IMR-90 (cell line): ENCODE measurements at regions not wholly inside any gene's neighbourhood (a gene's known extent, or its start where the extent isn't known, plus 50 kb on each side); places are given as distances from the start of the nearest gene placed in this dataset.

Experiments
- ATAC-seq: fragments of 200-7000 bp; cut with Tn5 transposase; 2 replicates; pipeline ENCODE4 v1.9.1; 2020; ENCODE audit warnings: low read depth, mild to moderate bottlenecking, moderate library complexity
- BruUV-seq: library from RNA; stranded (reverse); fragments of 400-500 nt; replicated peaks from 2 replicates; lab custom pipeline; 2021; lab: Mats Ljungman, UMichigan
- CTCF ChIA-PET: fragments of 300-600 bp; formaldehyde crosslinking; extraction: SDS; loops from one replicate; lab custom pipeline; 2021; ENCODE audit warnings: antibody characterized with exemption; lab: Yijun Ruan, JAX
- POLR2A ChIA-PET: fragments of 300-600 bp; sonication (Branson Sonifier 250); formaldehyde crosslinking; loops from one replicate; lab custom pipeline; 2022; ENCODE audit warnings: antibody characterized with exemption; ENCODE audit not compliant: unreplicated experiment; lab: Charles Lee
- DNase-seq: peaks from one replicate; pipeline ENCODE4 v3.0.0; 2013
- H2AFZ ChIP-seq: replicated peaks from 2 replicates; pipeline ENCODE3; 2013; ENCODE audit warnings: low read length, mild to moderate bottlenecking; ENCODE audit not compliant: poor library complexity
- H2AK5ac ChIP-seq: 2 replicates; pipeline ENCODE4 v1.6.1; 2013; ENCODE audit warnings: low read depth, low read length, inconsistent platforms
- H2AK9ac ChIP-seq: replicated peaks from 2 replicates; pipeline ENCODE3; 2013; ENCODE audit warnings: mild to moderate bottlenecking, low read depth, low read length, moderate library complexity; ENCODE audit not compliant: poor library complexity
- H2BK120ac ChIP-seq: 2 replicates; pipeline ENCODE4 v1.6.1; 2013; ENCODE audit warnings: low read depth, low read length, inconsistent platforms
- H2BK15ac ChIP-seq: 3 replicates; pipeline ENCODE4 v1.6.1; 2013; ENCODE audit warnings: low read depth, low read length, inconsistent platforms
- H2BK20ac ChIP-seq: 2 replicates; pipeline ENCODE4 v1.6.1; 2013; ENCODE audit warnings: low read depth, mild to moderate bottlenecking, inconsistent platforms, low read length, moderate library complexity
- H2BK5ac ChIP-seq: 2 replicates; pipeline ENCODE4 v1.6.1; 2013; ENCODE audit warnings: mild to moderate bottlenecking, low read depth, low read length, inconsistent platforms; ENCODE audit not compliant: poor library complexity, severe bottlenecking
- H3K14ac ChIP-seq: replicated peaks from 2 replicates; pipeline ENCODE4 v1.6.1; 2013; ENCODE audit warnings: low read depth, low read length, inconsistent platforms
- H3K18ac ChIP-seq: 2 replicates; pipeline ENCODE4 v1.6.1; 2013; ENCODE audit warnings: low read depth, low read length, control low read depth
- H3K23ac ChIP-seq: 2 replicates; pipeline ENCODE4 v1.6.1; 2013; ENCODE audit warnings: low read depth, low read length, inconsistent platforms
- H3K27ac ChIP-seq: 2 replicates; pipeline ENCODE4 v1.5.1; 2013; ENCODE audit warnings: mild to moderate bottlenecking, control low read depth, low read length; ENCODE audit not compliant: insufficient read depth
- H3K27me3 ChIP-seq: 2 replicates; pipeline ENCODE4 v1.6.1; 2013; ENCODE audit warnings: low read length; ENCODE audit not compliant: control insufficient read depth, insufficient read depth
- H3K36me3 ChIP-seq: 2 replicates; pipeline ENCODE4 v1.6.1; 2013; ENCODE audit warnings: low read length, mixed read lengths; ENCODE audit not compliant: control insufficient read depth, insufficient read depth
- H3K4ac ChIP-seq: 2 replicates; pipeline ENCODE4 v1.6.1; 2013; ENCODE audit warnings: low read depth, low read length, inconsistent platforms
- H3K4me1 ChIP-seq: 2 replicates; pipeline ENCODE4 v1.6.1; 2013; ENCODE audit warnings: low read length, mixed read lengths; ENCODE audit not compliant: control insufficient read depth, insufficient read depth
- H3K4me2 ChIP-seq: 2 replicates; pipeline ENCODE4 v1.6.1; 2013; ENCODE audit warnings: low read depth, mild to moderate bottlenecking, control low read depth, low read length, moderate library complexity
- H3K4me3 ChIP-seq: 2 replicates; pipeline ENCODE4 v1.5.1; 2013; ENCODE audit warnings: low read depth, mild to moderate bottlenecking, control low read depth, low read length, moderate library complexity; ENCODE audit not compliant: insufficient read depth
- H3K56ac ChIP-seq: 2 replicates; pipeline ENCODE4 v1.6.1; 2013; ENCODE audit warnings: low read length, inconsistent platforms; ENCODE audit not compliant: insufficient read depth; ENCODE audit errors: extremely low read depth
- H3K79me1 ChIP-seq, 2 experiments: 2 replicates each; pipeline ENCODE4 v1.6.1; 2013; ENCODE audit warnings: low read length in 2 of 2, inconsistent platforms in 1 of 2, low read depth in 1 of 2
- H3K9ac ChIP-seq: 2 replicates; pipeline ENCODE4 v1.6.1; 2013; ENCODE audit warnings: low read depth, low read length, control low read depth
- H3K9me1 ChIP-seq: 2 replicates; pipeline ENCODE4 v1.6.1; 2013; ENCODE audit warnings: low read length, inconsistent platforms; ENCODE audit not compliant: insufficient read depth
- H3K9me3 ChIP-seq: 2 replicates; pipeline ENCODE4 v1.6.1; 2013; ENCODE audit warnings: low read length; ENCODE audit not compliant: control insufficient read depth, insufficient read depth
- H4K20me1 ChIP-seq: 2 replicates; pipeline ENCODE4 v1.6.1; 2013; ENCODE audit warnings: low read length, inconsistent platforms; ENCODE audit not compliant: insufficient read depth
- H4K5ac ChIP-seq: 2 replicates; pipeline ENCODE4 v1.6.1; 2013; ENCODE audit warnings: mild to moderate bottlenecking, low read depth, low read length, control low read depth
- H4K8ac ChIP-seq, 2 experiments: 2 replicates each; pipeline ENCODE4 v1.6.1; 2013; ENCODE audit warnings: low read depth in 2 of 2, low read length in 2 of 2, control low read depth in 1 of 2, inconsistent platforms in 1 of 2
- H4K91ac ChIP-seq: 2 replicates; pipeline ENCODE4 v1.6.1; 2013; ENCODE audit warnings: low read depth, low read length, inconsistent platforms; ENCODE audit not compliant: insufficient read depth
- CTCF ChIP-seq: conservative IDR thresholded peaks from 2 replicates; pipeline ENCODE4 v1.5.1; 2012; ENCODE audit warnings: mild to moderate bottlenecking, low read depth, low read length, improper control_type of control experiment
- MAZ ChIP-seq: IDR thresholded peaks from 2 replicates; pipeline ENCODE4 v1.6.1; 2012; ENCODE audit warnings: low read depth, mild to moderate bottlenecking, low read length, improper control_type of control experiment, moderate library complexity, borderline replicate concordance
- RFX5 ChIP-seq: IDR thresholded peaks from 2 replicates; pipeline ENCODE4 v1.8.0; 2012; ENCODE audit warnings: low read depth, mild to moderate bottlenecking, low read length, moderate library complexity
- SMC3 ChIP-seq: fragments of 150-350 bp; IDR thresholded peaks from 2 replicates; pipeline ENCODE4 v1.6.1; 2016; ENCODE audit warnings: low read depth, mild to moderate bottlenecking, antibody characterized with exemption, low read length, moderate library complexity
- WGBS, 2 experiments: methylation state at CpG; one replicate each; pipeline versions ENCODE4 v1.1.5 to v1.1.7; 2013; ENCODE audit warnings: missing lambda C conversion rate in 2 of 2; ENCODE audit not compliant: insufficient read length in 1 of 2; ENCODE audit errors: extremely low coverage in 2 of 2; 5-methylcytosine and 5-hydroxymethylcytosine counted together
- dilution Hi-C: fragments of 300-500 bp; cut with HindIII; formaldehyde crosslinking; loops from one replicate; pipeline ENCODE4 v1.14.3; 2018; ENCODE audit warnings: low sequenced_read_pairs; ENCODE audit not compliant: unreplicated experiment
- in situ Hi-C: fragments of 300-500 bp; cut with MboI; formaldehyde crosslinking; loops from 3 replicates; pipeline ENCODE4 v1.14.3; 2019; ENCODE audit warnings: low sequenced_read_pairs, inconsistent platforms, mixed read lengths
- intact Hi-C: fragments of 100-400 bp; cut with micrococcal nuclease; formaldehyde crosslinking; loops from 2 replicates; pipeline ENCODE4 v1.10.0; 2022

- Histone ChIP-seq H3K36me3 (no peaks in the 10 kb centered on the region), H2AK9ac (no peak overlapping the region), H3K27ac (no peak overlapping the region), H2BK20ac (no peak overlapping the region), H3K9ac (no peak overlapping the region), H2BK5ac (no peak overlapping the region), H2AFZ (no peak overlapping the region), H3K27me3 (no peaks in the 10 kb centered on the region; the same call in 1 of the 2 replicates), H2BK15ac (no peak overlapping the region), H3K4me2 (no peak overlapping the region), H3K56ac (no peak overlapping the region), H4K5ac (no peak overlapping the region), H4K91ac (no peak overlapping the region), H3K4me1 (no peaks in the 10 kb centered on the region), H3K79me1 (no peaks in the 10 kb centered on the region), H3K14ac (no peak overlapping the region), H3K4ac (no peak overlapping the region), H3K18ac (no peak overlapping the region), H2AK5ac (no peak overlapping the region), H2BK120ac (no peak overlapping the region), H3K23ac (no peak overlapping the region), H3K9me1 (no peaks in the 10 kb centered on the region), H4K20me1 (no peaks in the 10 kb centered on the region), H3K9me3 (no peaks in the 10 kb centered on the region; the same call in 1 of the 2 replicates), H4K8ac (no peak overlapping the region), H3K4me3 (no peak overlapping the region)
- in situ Hi-C loops: no loop called here
- no TSS peak for BruUV-seq
- dilution Hi-C loops: no loop called here
- WGBS, 2 experiments: no CpG with 5 or more reads among the region's 2 CpGs
- intact Hi-C loops: no loop called here
- TF ChIP-seq MAZ (no peak), SMC3 (no peak), RFX5 (no peak), CTCF (no peak)
- ChIA-PET POLR2A (no interaction called here), CTCF (no interaction called here)
- DNase-seq: no peak
- ATAC-seq: no peak
Observed at GRCh38 chr11:106217456-106217855, 140.0 kb downstream of the AASDHPPT start.
